Tibial nerve (tissue), 4 donors: ENCODE measurements at regions not wholly inside any gene's neighbourhood (a gene's known extent, or its start where the extent isn't known, plus 50 kb on each side); places are given as distances from the start of the nearest gene placed in this dataset.

ENCODE experiments used
- EP300 ChIP-seq, 2 donors: sonication (generic); formaldehyde crosslinking; IDR thresholded peaks; one replicate each; pipeline ENCODE4 v1.6.1; 2017; ENCODE audit warnings: antibody characterized with exemption in 2 of 2, mild to moderate bottlenecking in 1 of 2
- POLR2A ChIP-seq, 2 donors: fragments of 450-650 bp; IDR thresholded peaks; one replicate each; pipeline ENCODE4 v1.6.1; 2017; ENCODE audit warnings: antibody characterized with exemption in 2 of 2, mild to moderate bottlenecking in 2 of 2, moderate library complexity in 2 of 2
- TF ChIP-seq, protein P1 (sequence below), 5 experiments: fragments of 200-600 bp in 3 of 5; fragments of 450-650 bp in 2 of 5; sonication (generic) in 3 of 5; IDR thresholded peaks; one replicate each; pipeline ENCODE4 v1.5.1; 2016 to 2019; ENCODE audit warnings: antibody characterized with exemption in 5 of 5, mild to moderate bottlenecking in 3 of 5, moderate library complexity in 2 of 5

DNA sequence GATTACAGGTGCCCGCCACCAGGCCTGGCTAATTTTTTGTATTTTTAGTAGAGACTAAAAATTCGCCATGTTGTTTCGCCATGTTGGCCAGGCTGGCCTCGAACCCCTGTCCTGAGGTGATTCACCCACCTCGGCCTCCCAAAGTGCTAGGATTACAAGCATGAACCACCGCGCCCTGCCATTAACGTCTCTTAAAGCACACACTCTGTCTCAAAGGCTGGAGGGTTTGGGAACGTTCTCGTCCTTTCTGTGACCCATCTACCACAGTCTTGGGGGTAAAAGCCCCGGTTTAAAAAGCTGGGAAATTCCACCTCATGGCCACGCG lies 57.8 kb upstream of the ARID1B start:
- TF ChIP-seq, protein P1, sequence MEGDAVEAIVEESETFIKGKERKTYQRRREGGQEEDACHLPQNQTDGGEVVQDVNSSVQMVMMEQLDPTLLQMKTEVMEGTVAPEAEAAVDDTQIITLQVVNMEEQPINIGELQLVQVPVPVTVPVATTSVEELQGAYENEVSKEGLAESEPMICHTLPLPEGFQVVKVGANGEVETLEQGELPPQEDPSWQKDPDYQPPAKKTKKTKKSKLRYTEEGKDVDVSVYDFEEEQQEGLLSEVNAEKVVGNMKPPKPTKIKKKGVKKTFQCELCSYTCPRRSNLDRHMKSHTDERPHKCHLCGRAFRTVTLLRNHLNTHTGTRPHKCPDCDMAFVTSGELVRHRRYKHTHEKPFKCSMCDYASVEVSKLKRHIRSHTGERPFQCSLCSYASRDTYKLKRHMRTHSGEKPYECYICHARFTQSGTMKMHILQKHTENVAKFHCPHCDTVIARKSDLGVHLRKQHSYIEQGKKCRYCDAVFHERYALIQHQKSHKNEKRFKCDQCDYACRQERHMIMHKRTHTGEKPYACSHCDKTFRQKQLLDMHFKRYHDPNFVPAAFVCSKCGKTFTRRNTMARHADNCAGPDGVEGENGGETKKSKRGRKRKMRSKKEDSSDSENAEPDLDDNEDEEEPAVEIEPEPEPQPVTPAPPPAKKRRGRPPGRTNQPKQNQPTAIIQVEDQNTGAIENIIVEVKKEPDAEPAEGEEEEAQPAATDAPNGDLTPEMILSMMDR (IDR thresholded peaks at IDR 0.05), result no peak
- TF ChIP-seq EP300 (IDR thresholded peaks at IDR 0.05), result no peak
- TF ChIP-seq POLR2A (IDR thresholded peaks at IDR 0.05), result no peak
